Left lobe of liver (tissue), 2 donors: ENCODE measurements at regions not wholly inside any gene's neighbourhood (a gene's known extent, or its start where the extent isn't known, plus 50 kb on each side); places are given as distances from the start of the nearest gene placed in this dataset.
"Not testable (repeated sequence)": the region's sequence is repeated elsewhere in the genome, so short reads cannot be mapped to it uniquely, and the experiment has no call there.

Experiments
- ATAC-seq: fragments of 200-7000 bp; cut with Tn5 transposase; one replicate; pipeline ENCODE4 v1.9.1; 2020; ENCODE audit warnings: mild to moderate bottlenecking, moderate library complexity
- DNase-seq: peaks from one replicate; pipeline ENCODE4 v3.0.0-alpha.2; 2020; ENCODE audit warnings: low spot score
- donor health status: DM: no; HTN: no; CAD: no; lungs with moderate emphysema.
- donor health status: DM: no; HTN: yes; CAD: no.

- DNase-seq, ATAC-seq: not testable (repeated sequence)
Measured at GRCh38 chr4:145255311-145255710, 74.9 kb upstream of the OTUD4 start.

- DNase-seq (no peak), ATAC-seq (no peak)
Measured at GRCh38 chr4:145252190-145252589, 71.8 kb upstream of the OTUD4 start.

- ATAC-seq (no peak), DNase-seq (no peak)
Measured at GRCh38 chr4:145251391-145251790, 71.0 kb upstream of the OTUD4 start.

- DNase-seq (no peak), ATAC-seq (no peak)
Measured at GRCh38 chr4:145248971-145249370, 68.6 kb upstream of the OTUD4 start.

GRCh38 chr4:145248502-145248901 lies 68.1 kb upstream of the OTUD4 start:
- ATAC-seq (no peak), DNase-seq (no peak)

- ATAC-seq = peak; percentile 87
- peak; percentile 51 for DNase-seq
Measured at GRCh38 chr4:145234091-145234706, 53.8 kb upstream of the OTUD4 start.

- DNase-seq (no peak), ATAC-seq (no peak)
Measured at GRCh38 chr4:145231906-145232700, 51.7 kb upstream of the OTUD4 start.

- DNase-seq (no peak), ATAC-seq (no peak)
Measured at GRCh38 chr4:145230726-145231125, 50.3 kb upstream of the OTUD4 start.
